ENCODE measurements at regions not wholly inside any gene's neighbourhood (a gene's known extent, or its start where the extent isn't known, plus 50 kb on each side); places are given as distances from the start of the nearest gene placed in this dataset.

DNA sequence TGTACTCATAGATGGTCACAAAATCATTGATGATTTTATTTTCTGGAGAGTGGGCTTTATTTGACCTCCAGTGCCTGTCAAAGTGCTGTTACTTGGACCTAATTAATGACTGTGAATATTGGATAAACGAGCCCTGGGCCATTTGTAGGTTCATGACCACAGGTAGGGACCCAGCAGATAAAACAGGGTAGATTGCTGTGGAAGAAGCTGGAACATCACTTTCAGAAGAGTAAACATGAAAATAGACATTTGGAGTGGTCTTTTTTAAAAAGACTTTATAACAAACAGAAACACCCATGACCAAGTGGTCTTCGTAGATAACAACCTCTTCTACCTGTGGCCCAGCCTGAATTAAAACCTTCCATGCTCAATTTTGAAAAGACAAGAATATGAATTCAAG lies 472.8 kb upstream of the MKI67 start:
- Histone ChIP-seq H3K9me3 (ENCODE audit: control insufficient read depth, low read length) (no peaks in the 10 kb centered on the region), H3K27me3 (ENCODE audit: control insufficient read depth, insufficient read depth, low read length) (no peaks in the 10 kb centered on the region), H3K9ac (ENCODE audit: low read length) (no peak overlapping the region), H3K36me3 (ENCODE audit: control insufficient read depth, insufficient read depth, low read length) (no peaks in the 10 kb centered on the region), H3K4me1 (ENCODE audit: control insufficient read depth, insufficient read depth, low read length) (no peaks in the 10 kb centered on the region), H3K4me3 (ENCODE audit: low read length) (no peak overlapping the region)

GRCh38 chr10:128599538-128599937 lies 473.3 kb upstream of the MKI67 start:
- Histone ChIP-seq H3K9ac (ENCODE audit: low read length) (no peak overlapping the region), H3K4me3 (ENCODE audit: low read length) (no peak overlapping the region), H3K4me1 (ENCODE audit: control insufficient read depth, insufficient read depth, low read length) (no peaks in the 10 kb centered on the region), H3K27me3 (ENCODE audit: control insufficient read depth, insufficient read depth, low read length) (no peaks in the 10 kb centered on the region), H3K36me3 (ENCODE audit: control insufficient read depth, insufficient read depth, low read length) (no peaks in the 10 kb centered on the region), H3K9me3 (ENCODE audit: control insufficient read depth, low read length) (no peaks in the 10 kb centered on the region)

- Histone ChIP-seq H3K9ac (ENCODE audit: low read length) (no peak overlapping the region), H3K36me3 (ENCODE audit: control insufficient read depth, insufficient read depth, low read length) (no peaks in the 10 kb centered on the region), H3K27me3 (ENCODE audit: control insufficient read depth, insufficient read depth, low read length) (no peaks in the 10 kb centered on the region), H3K9me3 (ENCODE audit: control insufficient read depth, low read length) (no peaks in the 10 kb centered on the region), H3K4me1 (ENCODE audit: control insufficient read depth, insufficient read depth, low read length) (no peaks in the 10 kb centered on the region), H3K4me3 (ENCODE audit: low read length) (no peak overlapping the region)
These were observed 476.0 kb upstream of the MKI67 start for GRCh38 chr10:128602183-128602582.

- Histone ChIP-seq H3K27me3 (ENCODE audit: control insufficient read depth, insufficient read depth, low read length) (no peaks in the 10 kb centered on the region), H3K9ac (ENCODE audit: low read length) (no peak overlapping the region), H3K4me3 (ENCODE audit: low read length) (no peak overlapping the region), H3K36me3 (ENCODE audit: control insufficient read depth, insufficient read depth, low read length) (no peaks in the 10 kb centered on the region), H3K9me3 (ENCODE audit: control insufficient read depth, low read length) (no peaks in the 10 kb centered on the region), H3K4me1 (ENCODE audit: control insufficient read depth, insufficient read depth, low read length) (peaks cover 5% of the 10 kb centered on the region)
These were observed 477.8 kb upstream of the MKI67 start for GRCh38 chr10:128604025-128604424.

GRCh38 chr10:128605180-128605579 lies 479.0 kb upstream of the MKI67 start:
- Histone ChIP-seq H3K36me3 (ENCODE audit: control insufficient read depth, insufficient read depth, low read length) (no peaks in the 10 kb centered on the region), H3K27me3 (ENCODE audit: control insufficient read depth, insufficient read depth, low read length) (no peaks in the 10 kb centered on the region), H3K4me1 (ENCODE audit: control insufficient read depth, insufficient read depth, low read length) (peaks cover 5% of the 10 kb centered on the region), H3K9me3 (ENCODE audit: control insufficient read depth, low read length) (no peaks in the 10 kb centered on the region), H3K9ac (ENCODE audit: low read length) (no peak overlapping the region), H3K4me3 (ENCODE audit: low read length) (no peak overlapping the region)

GRCh38 chr10:128606055-128606454 lies 479.8 kb upstream of the MKI67 start:
- Histone ChIP-seq H3K9me3 (ENCODE audit: control insufficient read depth, low read length) (no peaks in the 10 kb centered on the region), H3K4me1 (ENCODE audit: control insufficient read depth, insufficient read depth, low read length) (peaks cover 5% of the 10 kb centered on the region), H3K4me3 (ENCODE audit: low read length) (no peak overlapping the region), H3K36me3 (ENCODE audit: control insufficient read depth, insufficient read depth, low read length) (no peaks in the 10 kb centered on the region), H3K9ac (ENCODE audit: low read length) (no peak overlapping the region), H3K27me3 (ENCODE audit: control insufficient read depth, insufficient read depth, low read length) (no peaks in the 10 kb centered on the region)

DNA sequence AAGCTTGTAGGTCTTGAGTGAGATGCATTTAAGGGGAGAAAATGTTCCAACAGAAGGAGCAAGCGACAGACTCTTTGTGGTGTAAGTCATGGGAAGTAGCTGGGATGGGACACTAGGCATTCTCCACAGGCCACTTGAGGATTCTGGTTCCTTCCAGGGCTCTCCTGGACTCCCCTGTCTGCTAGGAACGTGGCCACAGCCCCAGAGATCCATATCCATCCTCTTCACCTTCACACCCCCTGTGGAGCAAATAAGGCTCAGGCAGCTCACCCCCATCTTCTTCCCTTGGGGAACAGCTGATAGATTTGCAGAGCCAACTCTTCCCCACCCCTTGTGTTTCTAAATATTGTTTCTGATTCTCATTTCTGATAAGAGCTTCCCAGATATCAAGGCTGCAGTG lies 482.6 kb upstream of the MKI67 start:
- no peaks in the 10 kb centered on the region for H3K36me3 ChIP-seq (ENCODE audit: control insufficient read depth, insufficient read depth, low read length)
- H3K9me3 ChIP-seq (ENCODE audit: control insufficient read depth, low read length): no peaks in the 10 kb centered on the region
- no peaks in the 10 kb centered on the region for H3K27me3 ChIP-seq (ENCODE audit: control insufficient read depth, insufficient read depth, low read length)
- peaks cover 5% of the 10 kb centered on the region for H3K4me1 ChIP-seq (ENCODE audit: control insufficient read depth, insufficient read depth, low read length)
- H3K9ac ChIP-seq (ENCODE audit: low read length): no peak overlapping the region
- no peak overlapping the region for H3K4me3 ChIP-seq (ENCODE audit: low read length)

DNA sequence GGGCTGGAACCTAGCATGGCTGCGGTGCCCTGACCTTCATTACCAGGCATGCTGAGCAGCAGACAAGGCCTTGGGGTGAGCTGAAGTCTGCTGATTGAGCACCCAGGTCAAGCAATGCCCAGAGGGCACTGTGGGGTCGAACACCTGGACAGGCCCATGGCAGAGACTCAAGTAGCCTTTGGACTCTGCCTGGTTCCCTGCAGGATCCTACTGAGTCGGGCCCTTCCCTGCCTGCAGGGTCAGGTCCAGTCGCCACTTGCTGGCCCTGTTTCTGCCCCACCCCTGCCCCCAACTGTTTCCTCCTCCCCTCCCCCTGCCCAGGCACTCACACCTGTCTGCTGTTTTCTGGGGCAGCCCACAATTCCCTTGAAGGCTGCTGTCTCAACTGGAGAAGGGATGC lies 483.2 kb upstream of the MKI67 start:
- H3K9ac ChIP-seq (ENCODE audit: low read length): no peak overlapping the region
- H3K4me1 ChIP-seq (ENCODE audit: control insufficient read depth, insufficient read depth, low read length): peaks cover 5% of the 10 kb centered on the region

DNA sequence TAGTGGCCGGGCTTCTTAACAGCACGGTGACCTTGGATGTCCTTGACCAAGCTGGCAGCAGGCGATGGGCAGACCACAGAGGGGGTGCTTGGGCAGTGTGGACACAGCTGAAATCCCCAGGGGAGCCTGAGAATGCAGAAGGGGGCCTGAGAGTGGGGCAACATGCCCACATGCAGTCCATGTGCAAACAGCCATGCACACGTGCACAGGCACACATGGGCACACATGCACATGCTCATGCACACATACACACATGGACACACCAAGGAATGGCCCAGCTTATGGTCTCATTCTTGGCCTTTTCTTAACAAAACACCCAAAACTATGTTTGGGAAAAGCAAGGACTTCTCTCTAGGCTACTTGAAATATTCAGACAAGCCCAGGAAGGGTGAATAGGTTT lies 483.9 kb upstream of the MKI67 start:
- Histone ChIP-seq H3K36me3 (ENCODE audit: control insufficient read depth, insufficient read depth, low read length) (no peaks in the 10 kb centered on the region), H3K9ac (ENCODE audit: low read length) (no peak overlapping the region), H3K27me3 (ENCODE audit: control insufficient read depth, insufficient read depth, low read length) (no peaks in the 10 kb centered on the region)

More for the DNA sequence above, 483.2 kb upstream of the MKI67 start:
- no peaks in the 10 kb centered on the region for H3K9me3 ChIP-seq (ENCODE audit: control insufficient read depth, low read length)
- no peaks in the 10 kb centered on the region for H3K27me3 ChIP-seq (ENCODE audit: control insufficient read depth, insufficient read depth, low read length)
- H3K4me3 ChIP-seq (ENCODE audit: low read length): no peak overlapping the region
- H3K36me3 ChIP-seq (ENCODE audit: control insufficient read depth, insufficient read depth, low read length): no peaks in the 10 kb centered on the region

GRCh38 chr10:128612195-128612594 lies 486.0 kb upstream of the MKI67 start:
- H3K9ac ChIP-seq (ENCODE audit: low read length): no peak overlapping the region
- H3K36me3 ChIP-seq (ENCODE audit: control insufficient read depth, insufficient read depth, low read length): no peaks in the 10 kb centered on the region
- no peaks in the 10 kb centered on the region for H3K9me3 ChIP-seq (ENCODE audit: control insufficient read depth, low read length)
- H3K27me3 ChIP-seq (ENCODE audit: control insufficient read depth, insufficient read depth, low read length): no peaks in the 10 kb centered on the region
- no peak overlapping the region for H3K4me3 ChIP-seq (ENCODE audit: low read length)
- H3K4me1 ChIP-seq (ENCODE audit: control insufficient read depth, insufficient read depth, low read length): peaks cover 5% of the 10 kb centered on the region

More for the DNA sequence above, 483.9 kb upstream of the MKI67 start:
- Histone ChIP-seq H3K4me1 (ENCODE audit: control insufficient read depth, insufficient read depth, low read length) (peaks cover 5% of the 10 kb centered on the region), H3K4me3 (ENCODE audit: low read length) (no peak overlapping the region), H3K9me3 (ENCODE audit: control insufficient read depth, low read length) (no peaks in the 10 kb centered on the region)

DNA sequence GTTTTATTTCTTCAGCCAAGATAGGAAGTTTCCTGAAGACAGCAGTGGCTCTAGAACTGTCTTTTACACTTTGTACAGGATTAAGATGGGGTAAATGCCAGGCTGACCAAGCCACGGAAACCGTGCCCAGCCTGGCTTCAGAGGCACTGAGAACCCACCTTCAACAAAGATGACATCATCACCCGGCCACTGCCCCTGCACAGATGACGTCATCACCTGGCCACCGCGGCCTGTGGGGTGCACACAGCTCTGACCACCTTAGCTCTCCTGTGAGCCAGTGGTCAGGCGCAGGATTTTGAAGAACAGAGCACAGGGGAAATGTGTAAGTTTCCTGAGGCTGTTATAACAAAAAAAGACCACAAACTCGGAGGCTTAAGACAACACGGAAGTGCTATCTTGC lies 486.4 kb upstream of the MKI67 start:
- Histone ChIP-seq H3K27me3 (ENCODE audit: control insufficient read depth, insufficient read depth, low read length) (no peaks in the 10 kb centered on the region), H3K4me3 (ENCODE audit: low read length) (no peak overlapping the region), H3K9me3 (ENCODE audit: control insufficient read depth, low read length) (no peaks in the 10 kb centered on the region), H3K4me1 (ENCODE audit: control insufficient read depth, insufficient read depth, low read length) (peaks cover 5% of the 10 kb centered on the region), H3K9ac (ENCODE audit: low read length) (no peak overlapping the region), H3K36me3 (ENCODE audit: control insufficient read depth, insufficient read depth, low read length) (no peaks in the 10 kb centered on the region)

DNA sequence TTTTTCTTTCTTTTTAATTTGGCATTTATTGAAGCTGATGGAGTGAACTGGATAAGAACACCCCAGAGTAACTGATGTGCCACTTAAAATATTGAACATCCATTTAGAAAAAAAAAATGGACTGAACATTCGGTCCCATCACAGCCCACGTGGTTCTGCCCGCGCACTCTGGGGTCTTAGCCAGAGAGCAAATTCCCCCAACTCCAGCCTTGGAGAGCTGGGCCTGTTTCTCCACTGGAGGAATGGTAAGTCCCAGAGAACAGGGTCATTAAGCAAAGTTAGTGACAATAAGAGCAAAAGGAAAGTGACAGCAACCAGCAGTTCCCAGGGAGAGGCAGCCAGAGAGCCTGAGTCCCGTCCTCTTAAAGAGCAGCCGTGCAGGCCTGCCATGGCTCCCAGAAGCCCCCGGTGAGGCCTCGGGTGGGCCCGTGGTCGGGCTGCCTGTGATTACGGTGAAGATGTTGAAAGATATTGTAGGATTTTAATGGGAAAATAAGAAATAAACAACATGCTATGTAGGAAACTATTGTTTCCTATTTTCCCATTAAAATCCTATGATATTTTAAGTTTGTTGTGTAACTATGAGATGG lies 487.9 kb upstream of the MKI67 start:
- no peaks in the 10 kb centered on the region for H3K9me3 ChIP-seq (ENCODE audit: control insufficient read depth, low read length)
- H3K36me3 ChIP-seq (ENCODE audit: control insufficient read depth, insufficient read depth, low read length): no peaks in the 10 kb centered on the region
- no peak overlapping the region for H3K4me3 ChIP-seq (ENCODE audit: low read length)
- H3K27me3 ChIP-seq (ENCODE audit: control insufficient read depth, insufficient read depth, low read length): no peaks in the 10 kb centered on the region
- no peaks in the 10 kb centered on the region for H3K4me1 ChIP-seq (ENCODE audit: control insufficient read depth, insufficient read depth, low read length)
- no peak overlapping the region for H3K9ac ChIP-seq (ENCODE audit: low read length)

All from mucosa of stomach (tissue), 1 donor.